Central memory CD4-positive, alpha-beta T cell (primary cell): ENCODE measurements at regions not wholly inside any gene's neighbourhood (a gene's known extent, or its start where the extent isn't known, plus 50 kb on each side); places are given as distances from the start of the nearest gene placed in this dataset.
"Not testable (repeated sequence)": the region's sequence is repeated elsewhere in the genome, so short reads cannot be mapped to it uniquely, and the experiment has no call there.

Experiments used
- DNase-seq: peaks from one replicate; pipeline ENCODE4 v3.0.0; 2022

DNA sequence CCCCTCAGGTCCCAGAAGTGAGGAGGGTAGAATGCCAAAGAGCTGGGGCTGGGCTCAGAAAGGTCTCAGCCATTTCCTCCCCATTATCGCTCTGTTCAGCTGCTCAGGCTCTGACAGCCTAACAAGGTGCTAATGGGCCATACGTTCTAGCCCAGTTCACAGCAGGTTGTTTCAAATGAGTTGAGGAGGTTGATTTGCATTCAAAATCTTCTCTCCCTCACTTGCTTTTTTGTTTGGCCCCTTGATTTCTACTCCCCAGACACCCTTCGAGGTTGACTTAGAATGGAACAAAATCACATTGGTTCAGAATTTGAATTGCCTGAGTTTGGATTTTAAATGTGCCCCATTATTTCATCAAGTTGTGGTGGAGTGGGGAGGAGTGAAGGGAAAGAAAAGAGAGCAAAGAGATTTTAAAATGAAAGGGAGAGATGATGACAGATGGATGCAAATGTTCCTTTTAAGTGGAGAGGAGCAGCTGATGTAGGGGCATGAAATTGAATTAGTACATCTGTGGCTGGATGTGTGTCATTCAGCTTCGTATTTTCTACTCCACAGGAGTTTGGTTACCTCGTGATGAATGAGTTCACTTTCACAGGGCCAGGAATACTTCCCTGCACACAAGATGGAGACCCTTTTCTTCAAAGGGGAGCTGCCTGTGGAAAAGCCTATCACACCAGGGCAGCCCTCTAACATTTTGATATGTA lies 425.8 kb upstream of the CAMK1G start:
- DNase-seq, result no peak

DNA sequence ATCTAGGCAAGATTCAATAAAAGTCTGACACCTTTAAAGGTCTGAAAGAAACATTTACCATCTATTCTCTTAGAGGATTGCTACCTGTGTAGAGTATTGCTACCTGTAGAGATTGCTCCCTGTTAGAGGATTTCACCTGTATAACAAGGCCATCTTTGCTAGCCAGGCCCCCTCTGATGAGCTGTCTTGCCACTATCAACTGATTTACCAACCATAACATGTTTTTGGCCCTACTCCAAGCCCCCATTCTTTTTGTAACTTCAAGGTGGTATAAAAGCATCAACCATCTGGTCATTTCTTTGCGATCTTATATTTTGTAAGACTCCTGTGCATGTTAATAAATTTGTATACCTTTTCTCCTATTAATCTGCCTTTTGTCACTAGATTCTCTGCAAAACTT lies 424.7 kb upstream of the CAMK1G start:
- no peak for DNase-seq

DNA sequence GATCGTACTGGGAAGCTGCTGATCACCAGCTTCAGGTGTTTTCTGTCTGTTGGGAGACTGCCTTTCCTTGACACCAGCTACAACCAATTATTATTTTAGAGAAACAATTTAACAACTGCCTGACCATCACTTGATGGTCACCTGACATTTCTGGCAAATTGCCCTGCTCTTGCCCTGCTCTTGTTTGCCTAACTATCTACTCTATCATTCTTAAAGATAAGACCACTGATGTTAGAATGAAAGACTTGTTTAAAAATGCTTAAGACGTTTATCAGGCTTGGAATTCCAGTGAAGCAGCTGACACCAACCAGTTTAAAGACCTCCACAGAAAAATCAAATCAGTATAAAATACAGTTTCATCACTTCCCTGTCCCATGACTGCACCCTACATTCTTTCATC lies 423.3 kb upstream of the CAMK1G start:
- no peak for DNase-seq

DNA sequence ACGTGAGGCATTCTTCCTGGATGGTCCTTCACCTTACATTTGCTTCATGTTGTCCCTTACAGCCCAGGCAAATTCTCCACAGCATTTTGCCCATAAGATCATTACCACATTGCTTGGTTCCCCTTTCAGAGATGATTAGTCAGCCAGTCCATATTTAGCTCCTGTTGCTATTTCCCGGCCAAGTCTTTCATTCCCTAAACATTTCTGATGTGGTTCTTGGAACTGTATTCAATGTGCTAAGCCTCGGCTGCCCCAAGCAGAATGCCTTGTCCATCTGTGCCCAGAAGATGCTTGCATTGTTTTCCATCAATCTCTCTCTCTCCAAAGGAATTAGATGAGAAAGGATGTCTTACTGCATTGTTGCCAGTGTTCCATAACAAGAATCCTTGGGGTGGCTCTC lies 420.9 kb upstream of the CAMK1G start:
- DNase-seq, result no peak

DNA sequence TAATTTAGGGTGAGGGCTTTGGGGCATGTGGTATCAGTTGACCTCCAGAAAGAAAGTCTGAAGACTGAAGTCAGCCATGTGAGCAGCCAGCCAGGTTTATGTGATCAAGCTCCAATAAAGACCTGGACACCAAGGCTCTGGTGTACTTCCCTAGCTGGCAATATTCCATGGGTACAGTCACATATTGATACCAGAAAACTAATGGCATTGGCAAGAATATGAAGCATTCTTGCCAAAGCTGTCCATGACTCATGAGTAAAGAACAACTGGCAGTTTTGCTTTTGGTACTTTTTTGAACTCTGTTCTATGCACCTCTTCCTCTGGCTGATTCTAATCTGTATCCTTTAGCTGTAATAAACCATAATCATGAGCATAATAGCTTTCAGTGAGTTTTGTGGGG lies 415.3 kb upstream of the CAMK1G start:
- no peak for DNase-seq

DNA sequence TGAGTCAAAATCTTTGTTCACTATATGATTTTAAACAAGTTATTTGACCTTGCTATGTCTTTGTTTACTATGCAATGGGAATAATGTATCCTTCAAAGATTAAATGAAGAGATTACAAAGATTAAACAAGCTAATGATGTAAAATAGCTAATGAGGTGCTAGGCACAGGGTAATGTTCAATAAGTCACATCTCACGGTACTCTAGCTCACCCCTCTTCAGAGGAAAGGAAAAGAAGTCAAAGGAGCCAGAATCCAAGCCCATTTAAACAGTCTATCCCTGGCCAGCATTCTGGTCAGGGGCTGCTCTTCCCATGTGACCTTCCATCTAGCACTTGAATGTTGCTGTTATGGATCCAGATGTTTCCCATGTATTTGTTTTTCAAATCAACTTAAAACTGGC lies 412.4 kb upstream of the CAMK1G start:
- DNase-seq, result no peak

DNA sequence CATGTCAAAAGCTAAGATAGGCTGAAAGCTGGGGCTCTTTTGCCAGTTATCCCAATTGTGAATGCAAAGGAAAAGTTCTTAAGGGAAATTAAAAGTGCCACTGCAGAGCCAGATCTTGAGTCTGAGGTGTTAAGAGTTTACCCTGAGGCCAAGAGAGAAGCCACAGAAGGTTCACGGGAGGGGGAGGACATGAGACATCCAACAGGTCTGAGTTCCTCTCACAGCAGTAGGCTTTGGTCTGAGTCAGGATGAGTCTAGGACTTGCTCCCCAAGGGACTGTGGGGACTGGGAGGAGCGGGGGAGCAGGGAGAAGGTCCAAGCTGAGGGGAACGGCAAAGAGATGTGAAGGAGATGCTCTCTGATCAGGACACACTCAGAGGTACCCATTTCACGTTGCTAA lies 411.2 kb upstream of the CAMK1G start:
- no peak for DNase-seq

DNA sequence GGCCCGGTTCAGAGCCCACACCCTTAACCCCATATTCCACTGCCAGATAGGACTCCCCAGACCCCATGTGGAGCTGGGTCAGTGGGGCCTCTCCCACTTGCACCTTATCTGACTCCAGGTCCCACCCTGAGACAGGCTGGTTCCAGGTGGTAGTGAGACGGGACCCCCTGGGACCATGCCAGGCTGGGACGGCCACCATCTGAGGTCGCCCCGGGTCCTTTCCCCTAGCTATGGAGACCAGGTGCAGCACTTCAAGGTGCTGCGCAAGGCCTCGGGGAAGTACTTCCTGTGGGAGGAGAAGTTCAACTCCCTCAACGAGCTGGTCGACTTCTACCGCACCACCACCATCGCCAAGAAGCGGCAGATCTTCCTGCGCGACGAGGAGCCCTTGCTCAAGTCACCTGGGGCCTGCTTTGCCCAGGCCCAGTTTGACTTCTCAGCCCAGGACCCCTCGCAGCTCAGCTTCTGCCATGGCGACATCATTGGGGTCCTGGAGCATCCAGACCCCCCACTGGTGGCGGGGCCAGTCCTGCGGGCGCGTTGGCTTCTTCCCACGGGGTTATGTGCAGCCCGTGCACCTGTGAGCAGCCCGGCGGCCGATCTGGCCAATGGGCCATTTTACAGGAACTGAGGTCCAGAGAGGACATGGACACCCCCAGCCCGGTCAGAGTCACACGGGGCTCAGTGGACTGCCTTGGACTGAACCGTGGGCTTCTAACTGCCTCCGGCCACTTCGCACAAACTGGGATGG lies 410.5 kb upstream of the CAMK1G start:
- not testable (repeated sequence) for DNase-seq

DNA sequence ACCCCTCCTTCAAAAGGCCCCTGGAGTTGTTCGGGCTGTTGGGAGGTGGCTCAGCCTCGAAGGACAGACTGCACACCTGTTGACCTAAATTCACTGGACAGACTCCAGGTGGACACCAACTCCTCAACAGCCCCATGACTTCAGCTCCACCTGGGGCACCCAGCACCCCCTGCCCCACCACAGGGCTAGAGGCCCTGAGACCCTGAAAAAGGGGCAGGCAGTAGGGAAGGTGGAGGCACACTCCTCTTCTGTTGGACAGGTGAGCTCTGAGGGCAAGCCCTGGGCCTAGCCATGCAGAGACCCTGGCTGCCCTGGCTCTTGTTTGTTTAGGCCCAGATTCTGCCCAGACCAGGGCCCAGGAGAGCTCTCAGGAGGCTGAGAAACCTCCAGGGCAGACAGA lies 409.7 kb upstream of the CAMK1G start:
- not testable (repeated sequence) for DNase-seq

DNA sequence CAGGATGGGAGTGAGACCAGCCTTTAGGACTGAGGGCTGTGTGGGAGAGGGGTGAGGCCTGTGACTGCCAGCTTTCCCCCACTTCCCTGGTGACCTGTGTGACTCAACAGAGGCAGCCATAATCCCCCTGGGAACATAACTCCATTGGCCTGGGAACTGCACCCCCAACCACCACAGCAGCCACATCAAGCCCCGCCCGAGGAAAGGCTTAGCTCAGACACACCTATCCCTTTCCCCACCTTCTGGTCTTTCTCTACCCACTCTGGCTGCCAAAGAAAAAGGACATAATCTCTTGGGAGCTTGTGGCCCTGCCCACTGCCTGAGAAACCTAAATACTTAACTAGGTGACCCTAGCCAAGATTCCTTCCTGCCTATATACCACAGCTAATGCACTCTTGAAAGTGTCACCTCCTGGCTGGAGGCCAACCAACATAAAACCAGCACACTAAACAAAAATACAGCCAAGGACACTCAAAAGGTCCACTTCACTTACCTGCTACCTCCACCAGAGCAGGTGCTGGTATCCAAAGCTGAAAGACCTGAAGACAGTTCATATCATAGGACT lies 406.6 kb upstream of the CAMK1G start:
- DNase-seq, result no peak

DNA sequence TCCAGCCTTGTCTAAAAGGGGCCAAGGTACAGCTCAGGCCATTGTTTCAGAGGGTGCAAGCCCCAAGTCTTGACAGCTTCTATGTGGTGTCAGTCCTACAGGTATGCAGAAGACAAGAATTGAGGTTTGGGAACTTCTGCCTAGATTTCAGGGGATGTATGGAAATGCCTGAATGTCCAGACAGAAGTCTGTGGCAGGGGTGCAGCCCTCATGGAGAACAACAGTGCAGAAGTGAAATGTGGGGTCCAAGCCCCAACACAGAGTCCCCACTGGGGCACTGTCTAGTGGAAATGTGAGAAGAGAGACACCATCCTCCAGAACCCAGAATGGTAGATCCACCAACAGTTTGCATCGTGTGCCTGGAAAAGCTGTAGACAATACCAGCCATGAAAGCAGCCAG lies 400.3 kb upstream of the CAMK1G start:
- no peak for DNase-seq

DNA sequence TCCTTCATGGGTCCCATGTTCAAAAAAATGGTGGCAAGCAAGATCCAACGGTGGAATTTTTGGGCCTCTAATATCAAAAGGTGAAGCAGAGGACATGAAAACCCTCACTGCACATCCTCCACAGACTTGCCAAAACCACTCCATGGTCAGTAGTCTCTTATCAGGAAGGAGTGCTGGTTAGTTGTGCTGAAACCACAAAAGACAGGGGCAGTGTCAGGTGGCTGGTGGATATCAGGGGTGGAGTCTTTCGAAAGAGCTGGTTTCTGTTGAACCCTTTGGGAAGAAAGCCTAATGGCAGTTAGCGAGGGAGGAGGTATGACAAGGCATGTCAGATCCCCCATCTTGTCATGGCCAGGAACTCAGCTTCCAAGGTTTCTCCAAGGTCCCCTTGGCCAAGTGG lies 395.9 kb upstream of the CAMK1G start:
- DNase-seq, result no peak

DNA sequence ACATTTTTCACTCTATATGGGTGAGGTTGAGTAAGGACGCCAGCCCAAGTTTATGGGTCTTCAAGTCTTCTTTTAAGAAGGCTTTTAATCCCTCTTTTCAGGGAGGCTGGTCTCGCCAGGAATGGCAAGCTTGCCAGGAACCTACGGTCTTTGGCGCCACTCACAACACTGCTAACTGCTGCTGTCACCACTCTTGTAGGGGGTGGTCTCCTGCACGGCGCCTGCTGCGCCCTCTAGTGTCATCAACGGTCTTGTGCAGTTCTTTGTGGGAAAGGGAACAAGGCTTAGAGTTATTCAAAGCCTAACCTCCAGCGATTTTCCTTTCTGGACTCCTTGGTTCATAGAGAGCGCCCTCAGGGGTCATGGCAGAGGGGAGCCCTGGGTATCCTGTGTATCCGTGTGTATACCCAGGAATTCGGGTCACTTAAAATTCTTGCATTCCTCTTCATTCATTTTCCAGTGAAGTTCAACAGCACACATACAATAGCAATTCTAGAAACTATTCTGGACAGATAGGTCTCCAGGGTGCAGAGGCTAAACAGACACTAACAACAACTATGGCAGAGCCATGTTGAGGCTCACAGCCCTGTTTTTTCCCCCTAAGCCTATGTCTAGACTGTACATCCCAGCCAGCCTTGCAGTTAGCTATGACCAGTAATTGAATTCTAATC lies 392.8 kb upstream of the CAMK1G start:
- DNase-seq, result no peak

DNA sequence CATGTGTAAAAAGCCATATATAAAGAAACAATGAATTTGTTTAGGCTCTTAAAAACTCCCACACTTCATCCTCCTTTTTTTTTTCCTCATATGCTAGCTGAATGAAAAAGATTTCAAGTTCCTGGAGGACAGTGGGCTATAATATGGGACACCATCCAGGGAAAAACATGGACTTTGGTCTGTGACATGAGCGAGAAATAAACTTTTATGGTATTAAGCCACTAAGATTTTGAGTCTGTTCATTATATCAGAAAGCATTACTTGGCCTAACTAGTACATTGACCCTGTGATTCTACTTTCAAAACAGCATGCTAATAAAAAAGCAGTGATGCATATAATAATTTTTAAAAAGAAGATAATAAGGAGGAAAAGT lies 392.3 kb upstream of the CAMK1G start:
- no peak for DNase-seq

DNA sequence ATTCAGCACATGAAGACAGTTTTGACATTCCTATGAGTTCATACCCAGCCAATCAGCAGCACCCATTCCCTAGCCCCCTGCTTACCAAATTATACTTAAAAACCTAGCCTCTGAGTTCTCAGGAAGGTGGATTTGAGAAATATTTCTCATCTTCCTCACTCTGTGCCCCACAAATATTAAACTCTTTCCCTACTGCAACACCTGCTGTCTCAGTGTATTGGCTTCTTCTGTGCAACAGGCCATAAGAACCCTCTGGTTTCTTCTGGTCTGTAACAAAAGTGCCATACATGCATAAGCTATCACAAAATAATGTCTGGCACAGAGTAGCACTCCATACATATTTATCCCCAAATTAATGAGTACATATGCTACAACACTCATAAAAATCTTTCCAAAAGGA lies 387.4 kb upstream of the CAMK1G start:
- DNase-seq, result no peak

DNA sequence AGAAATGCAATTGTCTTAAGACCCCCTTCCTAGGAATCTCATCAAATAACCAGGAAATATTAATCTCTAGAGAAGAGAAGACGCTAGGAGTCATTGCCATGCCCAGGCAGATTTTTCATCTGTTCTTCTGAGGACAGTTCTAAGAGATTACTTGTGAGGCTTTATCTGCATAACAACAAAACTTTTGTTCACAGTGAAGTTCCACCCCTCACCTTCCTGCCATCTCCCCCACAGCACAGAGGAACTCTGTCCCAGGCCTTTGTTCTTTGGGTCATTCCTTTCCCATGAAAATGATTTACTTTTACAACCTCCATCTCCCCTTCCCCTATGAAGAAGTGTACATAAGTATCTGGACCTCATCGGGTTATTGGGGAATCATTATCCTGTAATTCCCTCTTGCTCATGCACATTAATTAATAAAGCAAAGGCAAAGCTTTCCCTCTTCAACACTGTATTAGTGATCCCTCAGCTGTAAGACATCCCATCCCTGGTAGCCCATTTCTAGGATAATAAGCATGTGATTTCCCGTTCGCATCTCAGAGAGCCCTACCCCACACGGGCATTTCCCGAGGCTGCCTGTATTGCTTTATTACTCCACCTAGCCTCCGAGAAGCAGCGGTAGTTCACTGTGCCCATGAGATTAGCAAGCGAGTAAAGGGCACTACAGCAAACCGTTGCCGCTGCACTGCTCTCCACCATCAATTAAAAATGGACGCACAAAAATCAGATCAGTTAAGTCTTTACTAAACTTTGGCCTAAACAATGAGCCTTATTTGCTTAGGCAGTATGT lies 384.4 kb upstream of the CAMK1G start:
- no peak for DNase-seq

DNA sequence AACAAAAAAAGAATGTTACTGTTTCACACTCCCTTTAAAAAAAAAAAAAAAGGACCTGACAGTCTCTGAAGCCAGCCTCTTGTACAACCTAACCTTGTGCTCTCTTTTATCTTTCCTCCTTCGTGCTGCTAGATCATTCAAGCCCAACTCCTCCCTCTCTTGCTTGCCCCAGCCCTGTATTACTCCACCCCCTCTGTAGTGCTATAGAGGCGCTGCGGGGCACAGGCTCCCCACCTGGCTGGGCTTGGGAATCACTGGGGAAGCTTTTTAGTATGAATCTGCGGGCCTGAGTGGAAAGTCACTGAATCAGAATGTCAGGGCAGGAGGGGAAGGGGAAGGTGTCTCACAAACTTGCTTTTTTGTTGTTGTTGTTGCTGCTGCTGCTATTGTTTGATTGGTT lies 383.7 kb upstream of the CAMK1G start:
- no peak for DNase-seq

DNA sequence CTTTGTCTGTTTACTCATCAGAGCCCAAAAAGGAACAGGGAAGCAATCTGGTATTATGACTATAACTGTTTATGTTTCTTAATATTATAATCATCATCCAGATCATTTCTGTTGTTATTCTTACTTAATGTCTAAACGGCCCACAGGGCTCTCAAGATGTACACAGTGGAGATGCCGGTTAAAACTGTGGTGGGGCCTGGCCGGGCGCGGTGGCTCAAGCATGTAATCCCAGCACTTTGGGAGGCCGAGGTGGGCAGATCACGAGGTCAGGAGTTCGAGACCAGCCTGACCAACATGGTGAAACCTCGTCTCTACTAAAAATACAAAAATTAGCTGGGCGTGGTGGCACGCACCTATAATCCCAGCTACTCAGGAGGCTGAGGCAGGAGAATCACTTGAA lies 381.2 kb upstream of the CAMK1G start:
- not testable (repeated sequence) for DNase-seq

DNA sequence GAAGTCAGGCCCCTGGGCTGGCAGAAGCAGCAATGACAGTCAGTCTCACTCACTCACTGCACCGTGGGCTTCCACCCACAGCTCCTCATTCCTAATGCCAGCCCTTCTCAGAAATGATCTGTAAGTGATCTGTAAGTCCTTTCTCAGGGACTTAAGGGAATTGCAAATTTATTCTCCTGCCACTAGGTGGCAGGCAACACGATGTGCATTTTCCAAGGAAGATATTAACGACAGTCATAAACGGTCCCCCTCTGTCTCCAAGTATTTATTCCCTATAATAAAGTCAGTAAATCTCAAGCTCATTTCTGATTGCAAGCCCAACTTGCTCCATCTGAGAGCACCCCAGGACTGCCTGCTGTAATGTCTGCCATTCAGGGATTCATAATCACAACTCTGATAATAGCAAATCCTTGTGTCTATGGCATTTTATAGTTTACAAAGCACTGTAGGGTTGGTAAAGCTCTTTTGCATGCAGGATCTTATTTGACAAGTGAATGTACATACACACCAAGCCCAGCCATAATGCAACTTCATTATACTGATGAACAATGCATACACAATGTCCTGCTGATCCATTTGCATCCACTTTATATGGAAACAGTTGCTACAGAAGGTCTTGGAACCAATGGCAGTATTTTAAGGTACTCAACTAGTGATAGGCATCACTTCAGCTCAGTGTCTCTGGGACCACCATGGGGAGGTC lies 380.5 kb upstream of the CAMK1G start:
- no peak for DNase-seq

DNA sequence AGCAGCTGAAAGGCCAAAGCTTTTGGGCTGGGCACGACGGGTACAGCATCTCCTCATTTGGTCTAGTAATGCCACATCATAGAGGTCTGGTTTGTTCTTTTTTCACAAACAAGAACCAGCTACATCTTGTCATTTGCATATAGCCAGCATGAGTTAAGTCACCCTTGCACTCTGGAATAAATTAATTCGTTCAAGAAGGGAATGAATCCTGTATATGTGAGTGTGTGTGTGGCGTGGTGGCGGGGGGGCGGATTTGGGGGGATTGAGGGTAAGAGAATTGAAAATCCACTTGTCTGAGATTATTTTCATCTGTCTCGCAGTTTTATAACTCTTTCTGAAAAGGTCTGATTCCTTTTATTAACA lies 380.0 kb upstream of the CAMK1G start:
- DNase-seq, result no peak

DNA sequence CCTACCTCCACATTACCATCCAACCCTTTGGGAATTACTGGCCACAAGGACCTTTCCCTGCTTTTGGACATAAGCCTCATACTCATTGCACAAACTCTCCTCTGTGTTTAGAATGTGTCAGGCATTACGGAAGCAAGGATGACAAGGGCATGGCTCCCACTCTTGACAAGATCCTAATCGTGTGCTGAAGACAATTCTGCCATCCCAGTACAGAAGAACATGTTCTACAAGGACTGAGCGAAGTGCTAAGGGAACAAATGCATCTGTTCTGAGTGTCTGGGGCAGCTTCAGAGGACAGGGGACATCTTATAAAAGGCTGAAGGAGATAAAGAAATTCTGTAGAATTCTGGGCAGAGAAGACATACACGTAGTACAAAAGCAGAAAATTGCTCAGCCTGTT lies 378.5 kb upstream of the CAMK1G start:
- DNase-seq, result no peak

DNA sequence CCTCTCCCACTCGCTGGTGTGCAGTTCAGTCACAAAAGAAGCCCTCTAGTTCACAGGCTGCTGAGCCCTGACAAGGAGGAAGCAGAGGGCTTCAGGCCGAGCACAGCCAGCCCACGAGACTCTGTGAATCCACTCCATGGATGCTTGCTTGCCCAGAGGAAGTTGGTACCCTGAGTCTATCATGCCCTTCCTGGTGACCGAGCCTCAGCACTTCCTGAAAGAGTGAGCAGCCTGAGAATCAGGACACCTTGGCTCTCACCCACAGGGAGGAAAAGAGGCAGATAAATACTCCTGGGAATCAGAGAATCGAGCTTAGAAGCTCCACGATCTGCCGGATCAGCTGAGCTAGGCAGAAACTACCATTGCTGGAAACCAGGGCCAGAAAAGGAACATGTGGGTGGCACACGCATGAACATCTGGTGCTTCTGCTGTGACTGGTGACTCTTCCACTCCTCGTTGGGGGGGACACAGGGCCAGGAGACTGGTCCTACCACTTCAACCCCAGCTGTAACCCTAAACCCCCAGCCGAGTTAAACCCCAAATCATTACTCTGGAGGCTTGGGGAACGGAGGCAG lies 376.3 kb upstream of the CAMK1G start:
- DNase-seq, result no peak
